HG02840 (cell line): ENCODE measurements at regions not wholly inside any gene's neighbourhood (a gene's known extent, or its start where the extent isn't known, plus 50 kb on each side); places are given as distances from the start of the nearest gene placed in this dataset.

Experiments
- ATAC-seq: cut with Tn5 transposase; IDR thresholded peaks from one replicate; pipeline ENCODE4 v1.9.1; 2021; ENCODE audit warnings: mild to moderate bottlenecking, moderate library complexity, moderate number of reproducible peaks; ENCODE audit not compliant: unreplicated experiment, low FRiP score

DNA sequence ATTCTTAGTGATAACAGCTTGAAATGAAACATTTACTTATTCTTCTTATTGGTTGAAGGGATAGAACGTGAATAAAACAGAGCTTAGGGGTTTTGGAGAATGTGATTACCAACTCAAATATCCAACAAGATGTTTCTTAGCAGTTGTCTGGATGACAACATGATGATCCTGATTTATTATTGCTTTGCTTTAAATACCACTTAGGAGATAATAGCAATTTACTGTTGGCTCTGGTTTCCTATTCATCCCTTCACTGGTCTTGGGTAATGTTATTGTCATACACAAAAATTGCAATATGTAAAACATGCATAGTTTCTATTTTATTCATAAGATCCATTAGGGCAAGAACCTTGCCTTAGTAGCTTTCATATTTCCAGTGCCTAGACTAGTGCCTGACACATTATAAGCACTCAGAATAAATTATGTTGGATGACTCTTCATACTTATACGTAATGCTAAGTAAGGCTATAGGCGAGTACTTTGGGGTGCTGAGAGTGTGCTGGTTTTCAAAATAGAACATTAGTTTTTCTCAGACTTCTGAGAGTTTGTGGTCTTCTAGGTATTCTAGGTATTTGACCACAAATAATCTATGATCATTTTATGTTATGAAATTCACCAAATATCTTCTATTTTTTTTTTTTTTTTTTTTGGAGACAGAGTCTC is 58.6 kb upstream of the PGRMC2 start:
- no peak for ATAC-seq

DNA sequence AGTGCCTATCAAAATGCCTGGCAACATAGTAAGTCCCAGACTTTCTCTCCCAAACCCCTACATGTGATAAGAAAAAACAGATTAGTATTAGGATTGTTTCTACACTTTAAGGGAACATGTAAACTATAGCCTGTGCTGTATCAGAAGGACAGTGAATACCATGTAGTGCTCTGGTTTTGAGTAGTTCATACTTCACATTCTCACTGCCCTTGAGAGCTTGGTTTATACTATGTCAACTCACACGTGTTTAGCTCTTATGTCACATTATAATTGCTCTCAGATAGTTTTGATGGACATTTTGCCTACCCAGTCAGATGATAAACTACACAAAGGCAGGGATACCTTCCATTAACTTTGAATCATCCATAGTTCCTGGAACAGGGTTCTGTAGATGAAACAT is 58.0 kb upstream of the PGRMC2 start:
- no peak for ATAC-seq

DNA sequence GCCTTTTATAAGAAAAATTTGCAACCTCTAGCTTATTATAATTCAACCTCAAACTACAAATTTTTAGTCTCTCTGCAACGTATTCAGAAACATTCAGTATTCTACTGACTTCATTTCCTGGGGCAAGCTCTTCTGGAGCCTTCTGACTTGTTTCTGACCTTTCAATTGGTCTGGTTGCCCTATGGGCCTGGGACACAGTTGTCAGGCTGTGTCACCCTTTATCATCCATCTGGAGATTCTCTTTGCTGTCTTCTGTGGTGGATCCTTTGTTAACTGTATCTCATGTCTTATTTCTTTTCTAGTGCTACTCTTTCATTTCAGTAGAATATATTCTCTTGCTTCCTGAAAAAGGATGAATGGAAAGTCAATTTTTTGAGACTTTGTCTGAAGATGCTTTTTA is 55.1 kb upstream of the PGRMC2 start:
- ATAC-seq: no peak

DNA sequence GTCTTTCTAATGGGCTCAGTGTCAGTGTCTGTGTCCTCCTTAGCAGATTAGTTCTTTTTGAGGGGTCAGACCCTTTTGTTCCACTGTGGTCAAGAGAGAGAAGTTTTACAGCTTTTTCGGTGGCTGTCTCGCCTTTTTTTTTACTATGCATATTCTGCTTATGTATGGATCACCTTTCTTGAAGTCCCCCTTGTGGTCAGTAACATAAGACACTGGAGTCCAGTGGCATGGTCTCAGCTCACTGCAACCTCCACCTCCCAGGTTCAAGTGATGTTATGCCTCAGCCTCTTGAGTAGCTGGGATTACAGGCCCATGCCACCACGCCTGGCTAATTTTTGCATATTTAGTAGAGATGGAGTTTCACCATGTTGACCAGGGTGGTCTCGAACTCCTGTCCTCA is 54.0 kb upstream of the PGRMC2 start:
- no peak for ATAC-seq

DNA sequence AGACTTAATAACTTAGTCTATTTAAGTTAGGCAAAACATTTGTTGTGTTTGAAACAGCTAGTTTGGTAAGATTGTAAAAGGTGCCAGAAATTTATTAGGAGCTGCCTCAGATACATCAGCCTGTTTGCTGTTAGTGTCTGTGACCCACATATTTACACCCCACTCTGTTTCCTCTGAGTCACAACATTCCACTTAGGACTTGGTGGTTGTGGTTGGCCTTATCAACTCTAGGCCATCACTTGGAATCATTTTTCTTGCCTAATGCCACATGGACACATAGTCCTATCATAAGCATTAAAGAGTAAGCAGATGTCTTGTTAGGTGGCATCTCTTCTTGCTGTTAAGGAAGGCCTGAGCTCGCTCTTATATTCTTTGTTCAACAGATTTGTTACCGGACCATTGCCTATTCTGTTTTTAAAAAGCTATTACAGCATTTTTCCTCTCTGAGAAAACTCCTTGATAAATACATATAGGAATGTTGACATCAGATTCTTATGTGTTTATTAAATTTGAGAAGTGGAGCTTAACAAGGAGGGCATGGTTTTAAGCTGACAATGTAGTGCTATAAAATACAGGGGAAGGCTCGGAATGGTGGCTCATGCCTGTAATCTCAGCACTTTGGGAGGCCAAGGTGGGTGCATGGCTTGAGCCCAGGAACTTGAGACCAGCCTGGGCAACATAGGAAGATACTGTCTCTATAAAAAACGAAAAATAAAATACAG is 51.2 kb upstream of the PGRMC2 start:
- ATAC-seq: no peak

DNA sequence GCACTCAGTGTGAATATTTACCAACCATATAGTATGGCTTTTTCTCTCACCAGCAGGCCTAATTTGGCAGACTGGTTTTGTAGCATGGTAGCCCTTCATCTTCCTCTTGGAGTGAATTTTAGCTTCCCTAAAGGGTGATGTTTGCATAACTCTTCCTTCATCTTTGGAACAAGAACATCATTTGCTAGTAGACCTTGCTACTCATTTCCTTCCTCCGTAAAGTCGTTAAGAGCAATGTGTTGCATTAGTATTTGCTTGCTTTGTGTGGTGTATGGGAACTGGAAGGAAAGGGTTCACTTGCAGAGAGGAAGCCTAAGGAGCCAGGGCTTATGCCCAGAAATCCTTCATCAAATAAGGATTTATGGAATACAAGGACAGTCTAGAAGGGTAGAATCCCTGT is 50.2 kb upstream of the PGRMC2 start:
- no peak for ATAC-seq
